GM12872 (cell line): ENCODE measurements at regions not wholly inside any gene's neighbourhood (a gene's known extent, or its start where the extent isn't known, plus 50 kb on each side); places are given as distances from the start of the nearest gene placed in this dataset.

Experiments
- CTCF ChIP-seq: IDR thresholded peaks from 3 replicates; pipeline ENCODE4 v1.5.1; 2011; ENCODE audit warnings: low read depth, mild to moderate bottlenecking, low read length, moderate library complexity; ENCODE audit not compliant: insufficient read depth

GRCh38 chr7:20865684-20866083 lies 79.0 kb upstream of the SP8 start:
- TF ChIP-seq CTCF = no peak

DNA sequence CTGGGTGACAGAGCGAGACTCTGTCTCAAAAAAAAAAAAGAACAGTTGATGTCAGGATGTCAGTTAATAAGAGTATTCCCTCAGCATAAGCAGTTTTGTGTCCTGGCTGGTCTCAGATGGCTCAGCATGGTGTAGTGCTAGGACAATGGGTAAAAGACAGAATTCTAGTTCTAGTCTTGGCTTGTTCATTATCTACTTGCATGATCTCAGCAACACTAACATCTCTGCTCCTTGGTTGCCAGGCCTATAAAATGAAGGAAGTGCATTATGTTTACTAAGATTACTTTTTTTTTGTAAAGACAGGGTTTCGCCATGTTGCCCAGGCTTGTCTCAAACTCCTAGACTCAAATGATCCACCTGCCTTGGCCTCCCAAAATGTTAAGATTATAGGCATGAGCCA lies 84.3 kb upstream of the SP8 start:
- no peak for TF ChIP-seq CTCF

- TF ChIP-seq CTCF = no peak
These were observed 106.1 kb upstream of the SP8 start for GRCh38 chr7:20892776-20893175.

DNA sequence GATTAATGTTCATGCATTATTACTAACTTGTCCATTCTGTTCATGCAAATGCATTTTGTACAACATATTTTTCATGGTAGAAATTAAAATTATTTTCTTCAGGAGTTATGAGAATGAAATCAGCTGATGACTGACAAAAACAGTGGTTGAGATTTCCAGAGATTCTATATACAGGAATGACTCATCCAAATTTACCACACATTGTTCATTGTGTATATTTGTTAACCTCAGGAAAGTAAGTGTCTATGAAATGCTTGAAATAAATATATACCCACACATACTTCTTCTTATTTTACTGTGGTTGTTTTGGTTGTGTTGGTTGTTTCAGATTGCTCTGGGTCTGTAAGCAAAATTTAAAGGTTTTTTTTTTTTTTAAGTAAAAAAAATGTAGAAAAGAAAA lies 108.1 kb upstream of the SP8 start:
- TF ChIP-seq CTCF = no peak

- no peak for TF ChIP-seq CTCF
These were observed 108.9 kb upstream of the SP8 start for GRCh38 chr7:20895563-20895962.

DNA sequence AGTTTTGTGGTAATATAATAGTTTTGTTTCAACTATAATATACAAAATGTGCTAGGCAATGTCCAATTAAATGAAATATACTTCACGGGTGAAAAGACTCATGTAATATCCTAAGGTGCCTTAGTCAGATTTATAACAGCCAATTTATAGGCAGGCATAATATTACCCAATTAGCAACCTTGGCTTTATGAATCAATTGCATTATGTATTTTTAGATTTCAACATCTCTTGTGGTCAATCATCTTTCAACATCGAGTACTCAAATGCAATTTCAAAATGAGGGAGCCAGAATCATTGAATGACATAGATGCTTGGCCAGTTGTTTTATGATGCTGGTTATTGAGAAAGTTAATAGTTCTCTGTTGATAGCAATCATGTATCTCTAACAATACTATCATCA lies 110.3 kb upstream of the SP8 start:
- no peak for TF ChIP-seq CTCF

DNA sequence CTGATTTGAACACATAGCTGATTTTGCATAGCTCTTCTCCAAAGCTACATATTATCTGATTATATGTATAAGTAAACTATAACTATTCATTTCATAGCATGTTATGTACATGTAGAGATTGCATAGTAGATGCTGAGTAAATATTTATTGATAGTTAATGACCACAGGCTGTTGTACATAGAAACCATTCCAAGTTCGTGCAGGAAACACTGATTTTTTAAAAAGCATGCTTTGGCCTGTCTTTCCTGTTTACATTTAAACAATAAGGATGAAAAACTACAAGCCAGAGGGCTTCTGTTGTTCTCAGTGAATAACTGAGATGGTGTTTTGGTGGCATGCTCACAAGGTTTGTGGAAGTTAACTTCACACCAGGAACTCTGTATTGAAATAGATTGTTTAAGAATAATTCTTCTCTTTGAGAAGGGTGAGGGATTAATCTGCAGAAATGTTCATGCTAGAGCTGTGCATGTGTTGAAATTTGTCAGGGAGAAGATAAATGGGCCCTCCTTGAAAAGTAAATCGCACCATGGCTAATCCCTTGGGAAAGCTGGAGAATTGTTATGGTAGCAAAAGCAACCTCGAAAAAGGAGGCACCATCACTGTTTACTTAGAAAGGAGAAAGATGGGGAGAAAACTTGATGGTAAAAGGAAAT lies 120.2 kb upstream of the SP8 start:
- TF ChIP-seq CTCF = no peak
